ENCODE measurements at regions not wholly inside any gene's neighbourhood (a gene's known extent, or its start where the extent isn't known, plus 50 kb on each side); places are given as distances from the start of the nearest gene placed in this dataset.

DNA sequence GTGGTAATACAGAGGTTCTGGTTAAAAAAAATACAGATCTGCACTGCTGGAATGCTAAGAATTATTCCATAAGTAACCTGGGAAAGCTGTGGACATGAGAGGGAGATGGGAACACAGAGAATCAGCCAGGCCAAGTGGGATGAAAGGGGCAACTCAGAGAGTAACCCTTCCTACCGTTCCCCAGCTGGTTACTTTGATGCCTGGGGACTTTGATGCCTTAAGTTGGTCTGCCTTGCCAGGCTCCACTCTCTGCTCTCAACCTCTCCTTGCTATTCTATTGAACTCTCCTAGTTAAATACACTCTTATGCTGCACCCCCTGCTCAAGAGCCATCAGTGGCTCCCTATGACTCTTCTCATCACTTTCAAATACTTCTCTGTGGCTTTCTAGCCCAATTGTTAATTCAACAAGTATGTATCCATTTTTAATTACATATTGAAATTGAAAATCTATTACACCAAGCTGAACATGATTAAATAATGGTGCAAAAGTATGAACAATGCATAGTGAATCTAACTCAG, 315.5 kb downstream of the TLE3 start (continued):
- TF ChIP-seq, protein P1, sequence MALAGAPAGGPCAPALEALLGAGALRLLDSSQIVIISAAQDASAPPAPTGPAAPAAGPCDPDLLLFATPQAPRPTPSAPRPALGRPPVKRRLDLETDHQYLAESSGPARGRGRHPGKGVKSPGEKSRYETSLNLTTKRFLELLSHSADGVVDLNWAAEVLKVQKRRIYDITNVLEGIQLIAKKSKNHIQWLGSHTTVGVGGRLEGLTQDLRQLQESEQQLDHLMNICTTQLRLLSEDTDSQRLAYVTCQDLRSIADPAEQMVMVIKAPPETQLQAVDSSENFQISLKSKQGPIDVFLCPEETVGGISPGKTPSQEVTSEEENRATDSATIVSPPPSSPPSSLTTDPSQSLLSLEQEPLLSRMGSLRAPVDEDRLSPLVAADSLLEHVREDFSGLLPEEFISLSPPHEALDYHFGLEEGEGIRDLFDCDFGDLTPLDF (CRISPR knock-in tag; IDR thresholded peaks at IDR 0.05) = no peak
- TF ChIP-seq TCF7 (CRISPR knock-in tag; IDR thresholded peaks at IDR 0.05; ENCODE audit: low read depth) (no peak), MYBL2 (CRISPR knock-in tag; IDR thresholded peaks at IDR 0.05) (no peak), ELF4 (CRISPR knock-in tag; IDR thresholded peaks at IDR 0.05; ENCODE audit: low read depth) (no peak), ZNF671 (CRISPR knock-in tag; IDR thresholded peaks at IDR 0.05) (no peak), CBFB (CRISPR knock-in tag; IDR thresholded peaks at IDR 0.05; ENCODE audit: low read depth) (no peak), PRRX2 (CRISPR knock-in tag; IDR thresholded peaks at IDR 0.05) (no peak), FOXP1 (CRISPR knock-in tag; IDR thresholded peaks at IDR 0.05; ENCODE audit: borderline replicate concordance) (no peak), GABPB1 (CRISPR knock-in tag; IDR thresholded peaks at IDR 0.05) (no peak), NFATC4 (CRISPR knock-in tag; IDR thresholded peaks at IDR 0.05) (no peak)
- TF ChIP-seq, protein P2, sequence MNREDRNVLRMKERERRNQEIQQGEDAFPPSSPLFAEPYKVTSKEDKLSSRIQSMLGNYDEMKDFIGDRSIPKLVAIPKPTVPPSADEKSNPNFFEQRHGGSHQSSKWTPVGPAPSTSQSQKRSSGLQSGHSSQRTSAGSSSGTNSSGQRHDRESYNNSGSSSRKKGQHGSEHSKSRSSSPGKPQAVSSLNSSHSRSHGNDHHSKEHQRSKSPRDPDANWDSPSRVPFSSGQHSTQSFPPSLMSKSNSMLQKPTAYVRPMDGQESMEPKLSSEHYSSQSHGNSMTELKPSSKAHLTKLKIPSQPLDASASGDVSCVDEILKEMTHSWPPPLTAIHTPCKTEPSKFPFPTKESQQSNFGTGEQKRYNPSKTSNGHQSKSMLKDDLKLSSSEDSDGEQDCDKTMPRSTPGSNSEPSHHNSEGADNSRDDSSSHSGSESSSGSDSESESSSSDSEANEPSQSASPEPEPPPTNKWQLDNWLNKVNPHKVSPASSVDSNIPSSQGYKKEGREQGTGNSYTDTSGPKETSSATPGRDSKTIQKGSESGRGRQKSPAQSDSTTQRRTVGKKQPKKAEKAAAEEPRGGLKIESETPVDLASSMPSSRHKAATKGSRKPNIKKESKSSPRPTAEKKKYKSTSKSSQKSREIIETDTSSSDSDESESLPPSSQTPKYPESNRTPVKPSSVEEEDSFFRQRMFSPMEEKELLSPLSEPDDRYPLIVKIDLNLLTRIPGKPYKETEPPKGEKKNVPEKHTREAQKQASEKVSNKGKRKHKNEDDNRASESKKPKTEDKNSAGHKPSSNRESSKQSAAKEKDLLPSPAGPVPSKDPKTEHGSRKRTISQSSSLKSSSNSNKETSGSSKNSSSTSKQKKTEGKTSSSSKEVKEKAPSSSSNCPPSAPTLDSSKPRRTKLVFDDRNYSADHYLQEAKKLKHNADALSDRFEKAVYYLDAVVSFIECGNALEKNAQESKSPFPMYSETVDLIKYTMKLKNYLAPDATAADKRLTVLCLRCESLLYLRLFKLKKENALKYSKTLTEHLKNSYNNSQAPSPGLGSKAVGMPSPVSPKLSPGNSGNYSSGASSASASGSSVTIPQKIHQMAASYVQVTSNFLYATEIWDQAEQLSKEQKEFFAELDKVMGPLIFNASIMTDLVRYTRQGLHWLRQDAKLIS (CRISPR knock-in tag; IDR thresholded peaks at IDR 0.05; ENCODE audit: borderline replicate concordance) = no peak

DNA sequence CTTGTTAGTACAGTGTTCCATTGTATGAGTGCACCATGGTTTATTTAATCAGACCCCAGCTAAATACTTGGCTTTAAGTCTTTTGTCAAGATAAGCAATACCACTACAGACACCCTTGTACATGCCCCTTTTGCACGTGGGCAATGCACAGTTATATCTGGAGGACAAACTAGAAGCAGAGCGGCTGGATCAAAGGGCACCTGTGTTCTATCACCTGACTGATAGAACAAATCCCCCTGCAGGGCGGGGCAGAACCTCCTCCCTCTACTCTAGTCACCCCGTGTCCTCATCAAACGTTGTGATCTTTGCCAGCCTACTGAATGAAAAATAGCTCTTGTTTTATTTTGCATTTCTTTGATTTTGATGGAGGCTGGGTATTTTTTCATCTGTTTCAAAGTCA, 314.9 kb downstream of the TLE3 start:
- Mint-ChIP-seq H3K9me3 (0 out of 2 replicates have a peak, but pooled peaks cover 6% of the 10 kb centered on the region), H3K27me3 (ENCODE audit: low read depth) (no peaks in the 10 kb centered on the region), H3K4me1 (peaks cover 13% of the 10 kb centered on the region), H3K36me3 (no peaks in the 10 kb centered on the region), H3K4me3 (no peak overlapping the region), H3K27ac (no peak overlapping the region)
- ATAC-seq (no peak), DNase-seq (ENCODE audit: low spot score) (no peak)
- ChIA-PET CTCF (no interaction called here), POLR2A (no interaction called here)
- TF ChIP-seq ZNF219 (CRISPR knock-in tag; IDR thresholded peaks at IDR 0.05; ENCODE audit: borderline replicate concordance) (no peak), ZNF423 (CRISPR knock-in tag; IDR thresholded peaks at IDR 0.05) (no peak), IRF2 (CRISPR knock-in tag; IDR thresholded peaks at IDR 0.05; ENCODE audit: borderline replicate concordance, low read depth) (no peak), GABPB1 (CRISPR knock-in tag; IDR thresholded peaks at IDR 0.05) (no peak), NR1H2 (CRISPR knock-in tag; IDR thresholded peaks at IDR 0.05) (no peak), RORB (CRISPR knock-in tag; IDR thresholded peaks at IDR 0.05) (no peak), RELA (CRISPR knock-in tag; IDR thresholded peaks at IDR 0.05; ENCODE audit: borderline replicate concordance) (no peak), OVOL2 (CRISPR knock-in tag; IDR thresholded peaks at IDR 0.05; ENCODE audit: borderline replicate concordance) (no peak)
- TF ChIP-seq, protein P3, sequence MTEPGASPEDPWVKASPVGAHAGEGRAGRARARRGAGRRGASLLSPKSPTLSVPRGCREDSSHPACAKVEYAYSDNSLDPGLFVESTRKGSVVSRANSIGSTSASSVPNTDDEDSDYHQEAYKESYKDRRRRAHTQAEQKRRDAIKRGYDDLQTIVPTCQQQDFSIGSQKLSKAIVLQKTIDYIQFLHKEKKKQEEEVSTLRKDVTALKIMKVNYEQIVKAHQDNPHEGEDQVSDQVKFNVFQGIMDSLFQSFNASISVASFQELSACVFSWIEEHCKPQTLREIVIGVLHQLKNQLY (CRISPR knock-in tag; IDR thresholded peaks at IDR 0.05) = no peak
- TF ChIP-seq, protein P2 (CRISPR knock-in tag; IDR thresholded peaks at IDR 0.05; ENCODE audit: borderline replicate concordance) = no peak
- TF ChIP-seq, protein P4, sequence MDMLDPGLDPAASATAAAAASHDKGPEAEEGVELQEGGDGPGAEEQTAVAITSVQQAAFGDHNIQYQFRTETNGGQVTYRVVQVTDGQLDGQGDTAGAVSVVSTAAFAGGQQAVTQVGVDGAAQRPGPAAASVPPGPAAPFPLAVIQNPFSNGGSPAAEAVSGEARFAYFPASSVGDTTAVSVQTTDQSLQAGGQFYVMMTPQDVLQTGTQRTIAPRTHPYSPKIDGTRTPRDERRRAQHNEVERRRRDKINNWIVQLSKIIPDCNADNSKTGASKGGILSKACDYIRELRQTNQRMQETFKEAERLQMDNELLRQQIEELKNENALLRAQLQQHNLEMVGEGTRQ (CRISPR knock-in tag; IDR thresholded peaks at IDR 0.05) = no peak
- TF ChIP-seq, protein P5, sequence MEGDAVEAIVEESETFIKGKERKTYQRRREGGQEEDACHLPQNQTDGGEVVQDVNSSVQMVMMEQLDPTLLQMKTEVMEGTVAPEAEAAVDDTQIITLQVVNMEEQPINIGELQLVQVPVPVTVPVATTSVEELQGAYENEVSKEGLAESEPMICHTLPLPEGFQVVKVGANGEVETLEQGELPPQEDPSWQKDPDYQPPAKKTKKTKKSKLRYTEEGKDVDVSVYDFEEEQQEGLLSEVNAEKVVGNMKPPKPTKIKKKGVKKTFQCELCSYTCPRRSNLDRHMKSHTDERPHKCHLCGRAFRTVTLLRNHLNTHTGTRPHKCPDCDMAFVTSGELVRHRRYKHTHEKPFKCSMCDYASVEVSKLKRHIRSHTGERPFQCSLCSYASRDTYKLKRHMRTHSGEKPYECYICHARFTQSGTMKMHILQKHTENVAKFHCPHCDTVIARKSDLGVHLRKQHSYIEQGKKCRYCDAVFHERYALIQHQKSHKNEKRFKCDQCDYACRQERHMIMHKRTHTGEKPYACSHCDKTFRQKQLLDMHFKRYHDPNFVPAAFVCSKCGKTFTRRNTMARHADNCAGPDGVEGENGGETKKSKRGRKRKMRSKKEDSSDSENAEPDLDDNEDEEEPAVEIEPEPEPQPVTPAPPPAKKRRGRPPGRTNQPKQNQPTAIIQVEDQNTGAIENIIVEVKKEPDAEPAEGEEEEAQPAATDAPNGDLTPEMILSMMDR (IDR thresholded peaks at IDR 0.05) = no peak

Measured in WTC11 (cell line).